ENCODE measurements at regions not wholly inside any gene's neighbourhood (a gene's known extent, or its start where the extent isn't known, plus 50 kb on each side); places are given as distances from the start of the nearest gene placed in this dataset.

- ChIA-PET POLR2A (no interaction called here), CTCF (interaction anchor here (0.8 kb wide), 1 partner anchor 9 kb away, joined by 5 read pairs; no protein-coding TSS in a partner anchor)
- Histone ChIP-seq H3K4me3 (no peak overlapping the region), H3K4me1 (no peaks in the 10 kb centered on the region), H3K27ac (no peak overlapping the region), H3K9me3 (no peaks in the 10 kb centered on the region), H3K4me2 (no peak overlapping the region)
- no peak for DNase-seq (ENCODE audit: low read depth in 1 of 2, low spot score in 1 of 2)
- FAIRE-seq, result no peak
- WGBS (ENCODE audit: missing lambda C conversion rate), result 18% methylated on average over 6 of the region's 6 CpGs
- ATAC-seq, result no peak
- TF ChIP-seq ZNF302 (CRISPR knock-in tag; IDR thresholded peaks at IDR 0.05) (no peak), E2F6 (IDR thresholded peaks at IDR 0.05; ENCODE audit: borderline replicate concordance, low read depth) (no peak), TFCP2L1 (CRISPR knock-in tag; IDR thresholded peaks at IDR 0.05) (no peak), RCOR1 (IDR thresholded peaks at IDR 0.05; ENCODE audit: low read depth, low read length) (no peak), PHF8 (IDR thresholded peaks at IDR 0.05; ENCODE audit: borderline replicate concordance, low read depth) (no peak), FOSL2 (IDR thresholded peaks at IDR 0.05) (no peak), FOSL2 (CRISPR knock-in tag; IDR thresholded peaks at IDR 0.05) (no peak), HDAC2 (IDR thresholded peaks at IDR 0.05) (no peak), MAZ (IDR thresholded peaks at IDR 0.05; ENCODE audit: borderline replicate concordance, low read depth, low read length) (no peak)
Observed at GRCh38 chr16:20203272-20203671, 124.0 kb downstream of the GP2 start.

GRCh38 chr16:20202747-20203146 is 124.6 kb downstream of the GP2 start:
- TF ChIP-seq PBX3 (IDR thresholded peaks at IDR 0.05) (no peak), HOXA7 (CRISPR knock-in tag; IDR thresholded peaks at IDR 0.05) (no peak), HEYL (CRISPR knock-in tag; IDR thresholded peaks at IDR 0.05) (no peak), TFCP2L1 (CRISPR knock-in tag; IDR thresholded peaks at IDR 0.05) (no peak)
- H3K27ac ChIP-seq, result no peak overlapping the region

GRCh38 chr16:20192801-20193200 is 119.1 kb upstream of the GPR139 start:
- H3K4me3 ChIP-seq, result no peak overlapping the region
- H3K27ac ChIP-seq, result no peak overlapping the region
- no peak for ATAC-seq
- no peaks in the 10 kb centered on the region for H3K9me3 ChIP-seq
- FAIRE-seq, result no peak
- TF ChIP-seq KDM1A (IDR thresholded peaks at IDR 0.05; ENCODE audit: low read depth), result no peak
- TF ChIP-seq SMC3 (IDR thresholded peaks at IDR 0.05), result no peak
- no peak for TF ChIP-seq ELK1 (IDR thresholded peaks at IDR 0.05; ENCODE audit: low read depth, low read length)
- TF ChIP-seq HOXB5 (CRISPR knock-in tag; IDR thresholded peaks at IDR 0.05), result no peak
- no peak for TF ChIP-seq CHD2 (IDR thresholded peaks at IDR 0.05; ENCODE audit: low read length, partially characterized antibody)
- no peak for TF ChIP-seq MYC (IDR thresholded peaks at IDR 0.05; ENCODE audit: borderline replicate concordance, low read length)
- TF ChIP-seq POLR2AphosphoS2 (conservative IDR thresholded peaks at IDR 0.05; ENCODE audit: low read length), result no peak
- TF ChIP-seq USF2 (IDR thresholded peaks at IDR 0.05), result no peak
- TF ChIP-seq MAZ (IDR thresholded peaks at IDR 0.05; ENCODE audit: borderline replicate concordance, low read depth, low read length), result no peak
- no peak for TF ChIP-seq ZFP36 (IDR thresholded peaks at IDR 0.05; ENCODE audit: borderline replicate concordance, partially characterized antibody)
- TF ChIP-seq JUNB (IDR thresholded peaks at IDR 0.05), result no peak
- no peak for TF ChIP-seq ZNF302 (CRISPR knock-in tag; IDR thresholded peaks at IDR 0.05)
- no peak for TF ChIP-seq POLR2A (IDR thresholded peaks at IDR 0.05; ENCODE audit: low read length)
- POLR2A ChIA-PET, result no interaction called here
- DNase-seq (ENCODE audit: low read depth in 1 of 2, low spot score in 1 of 2), result no peak
- no peak overlapping the region for H3K4me2 ChIP-seq
- H3K4me1 ChIP-seq, result no peaks in the 10 kb centered on the region
- WGBS (ENCODE audit: missing lambda C conversion rate), result 5% methylated on average over 1 of the region's 1 CpG
- CTCF ChIA-PET, result interaction anchor here (1.0 to 3.0 kb wide), 3 partner anchors 12 to 285 kb away, joined by 3 to 8 read pairs (median 4); no protein-coding TSS in a partner anchor

More at GRCh38 chr16:20202747-20203146, 124.6 kb downstream of the GP2 start:
- ChIA-PET POLR2A (no interaction called here), CTCF (no interaction called here)
- Histone ChIP-seq H3K9me3 (no peaks in the 10 kb centered on the region), H3K4me2 (no peak overlapping the region), H3K4me3 (no peak overlapping the region), H3K4me1 (no peaks in the 10 kb centered on the region)
- ATAC-seq (no peak), FAIRE-seq (no peak), DNase-seq (ENCODE audit: low read depth in 1 of 2, low spot score in 1 of 2) (no peak)
- 0% methylated on average over 3 of the region's 3 CpGs for WGBS (ENCODE audit: missing lambda C conversion rate)

Measured in A549 (cell line).